HepG2 (cell line): ENCODE measurements at regions not wholly inside any gene's neighbourhood (a gene's known extent, or its start where the extent isn't known, plus 50 kb on each side); places are given as distances from the start of the nearest gene placed in this dataset.
A peak's percentile ranks its signal among the peaks of the same experiment; 100 is the strongest.

Experiments used
- ATAC-seq: fragments of 200-7000 bp; cut with Tn5 transposase; 3 replicates; pipeline ENCODE4 v1.9.1; 2020; ENCODE audit warnings: mild to moderate bottlenecking, moderate library complexity
- BruUV-seq: library from RNA; stranded (reverse); fragments of 400-500 nt; replicated peaks from 2 replicates; lab custom pipeline; 2021; lab: Mats Ljungman, UMichigan
- CTCF ChIA-PET: fragments of 300-600 bp; formaldehyde crosslinking; extraction: SDS; loops from one replicate; lab custom pipeline; 2021; ENCODE audit warnings: low total read pairs, inconsistent platforms, low intra/inter-chr PET ratio; lab: Yijun Ruan, JAX
- POLR2A ChIA-PET: fragments of 350-600 bp; sonication (Branson Sonifier 250); formaldehyde crosslinking; loops from one replicate; lab custom pipeline; 2020; ENCODE audit warnings: antibody characterized with exemption, inconsistent platforms; lab: Yijun Ruan, JAX
- DNase-seq: peaks from one replicate; pipeline ENCODE4 v3.0.0-alpha.2; 2015; ENCODE audit warnings: low spot score
- FAIRE-seq: peaks from 3 replicates; lab custom pipeline; 2011; peaks lifted over from hg19 to GRCh38; lab: Jason Lieb, UNC
- H2AFZ ChIP-seq: one replicate; pipeline ENCODE4 v1.6.1; 2011; ENCODE audit warnings: low read length, inconsistent platforms
- H3K27ac ChIP-seq: fragments of 300-600 bp; 3 replicates; pipeline ENCODE4 v1.8.0; 2011; ENCODE audit warnings: mixed run types, mild to moderate bottlenecking, mixed read lengths, low read length, inconsistent platforms; ENCODE audit not compliant: insufficient read depth; ENCODE audit errors: extremely low read length
- H3K27me3 ChIP-seq, 2 experiments: fragments of 200-600 bp in 1 of 2; 2 replicates in 1 of 2; 3 replicates in 1 of 2; pipeline versions ENCODE4 v1.6.0 to v1.8.0; 2011; ENCODE audit warnings: low read length in 2 of 2, mild to moderate bottlenecking in 2 of 2, moderate library complexity in 2 of 2, inconsistent platforms in 1 of 2; ENCODE audit not compliant: insufficient read depth in 2 of 2, control insufficient read depth in 1 of 2
- H3K36me3 ChIP-seq, 2 experiments: fragments of 200-600 bp in 1 of 2; replicated peaks in 1 of 2; 2 replicates in 1 of 2; 3 replicates in 1 of 2; pipeline versions ENCODE4 v1.5.1 to v1.8.0; 2011; ENCODE audit warnings: low read length in 2 of 2, inconsistent platforms in 1 of 2; ENCODE audit not compliant: insufficient read depth in 2 of 2, control insufficient read depth in 1 of 2
- H3K4me1 ChIP-seq: 2 replicates; pipeline ENCODE4 v1.5.1; 2012; ENCODE audit warnings: low read length, inconsistent platforms; ENCODE audit not compliant: insufficient read depth
- H3K4me2 ChIP-seq: 2 replicates; pipeline ENCODE4 v1.6.0; 2011; ENCODE audit warnings: low read depth, low read length, inconsistent platforms
- H3K4me3 ChIP-seq, 3 experiments: fragments of 200-600 bp in 1 of 3; sonication (generic), shearing (Covaris generic) in 1 of 3; replicated peaks in 1 of 3; 2 replicates each; pipeline ENCODE4 v1.5.1; 2011 to 2016; ENCODE audit warnings: low read length in 3 of 3, inconsistent platforms in 2 of 3, low read depth in 2 of 3, mild to moderate bottlenecking in 2 of 3, control low read depth in 1 of 3, mixed read lengths in 1 of 3; ENCODE audit not compliant: insufficient read depth in 1 of 3
- H3K79me2 ChIP-seq: one replicate; pipeline ENCODE4 v1.6.1; 2011; ENCODE audit warnings: low read length, inconsistent platforms; ENCODE audit not compliant: insufficient read depth
- H3K9ac ChIP-seq: 2 replicates; pipeline ENCODE4 v1.6.0; 2011; ENCODE audit warnings: mild to moderate bottlenecking, low read depth, low read length, inconsistent platforms; ENCODE audit not compliant: insufficient read depth
- H3K9me3 ChIP-seq: 2 replicates; pipeline ENCODE4 v1.5.1; 2012; ENCODE audit warnings: mild to moderate bottlenecking, low read length
- H4K20me1 ChIP-seq: 2 replicates; pipeline ENCODE4 v1.6.0; 2011; ENCODE audit warnings: inconsistent platforms, mild to moderate bottlenecking, low read length, moderate library complexity; ENCODE audit not compliant: insufficient read depth
- CEBPB ChIP-seq: IDR thresholded peaks from 2 replicates; pipeline ENCODE4 v1.6.1; 2011; ENCODE audit warnings: low read depth, low read length, improper control_type of control experiment, borderline replicate concordance
- NPAS2 ChIP-seq: sonication (generic); formaldehyde crosslinking; IDR thresholded peaks from 2 replicates; pipeline ENCODE4 v1.8.0; 2022; ENCODE audit warnings: mild to moderate bottlenecking, missing genetic modification reagents, borderline replicate concordance
- ZNF234 ChIP-seq: sonication (generic); formaldehyde crosslinking; conservative IDR thresholded peaks from 2 replicates; pipeline ENCODE4 v1.5.1; 2020; ENCODE audit warnings: mild to moderate bottlenecking, missing genetic modification reagents
- WGBS: methylation state at CpG from one replicate; pipeline ENCODE4 v1.1.6; 2017; ENCODE audit warnings: low lambda C conversion rate; 5-methylcytosine and 5-hydroxymethylcytosine counted together
- in situ Hi-C: cut with HindIII; loops from 2 replicates; pipeline ENCODE4 v1.10.0; 2017; ENCODE audit warnings: low pct_unique_long_range_greater_than_20kb; ENCODE audit not compliant: extremely low pct_ligation_motif_present
- intact Hi-C: fragments of 100-400 bp; cut with micrococcal nuclease; formaldehyde crosslinking; loops from one replicate; pipeline ENCODE4 v1.10.0; 2022; ENCODE audit not compliant: unreplicated experiment
- TF ChIP-seq, protein P1 (sequence below): sonication (generic); formaldehyde crosslinking; IDR thresholded peaks from 2 replicates; pipeline ENCODE4 v1.4.0; 2020; ENCODE audit warnings: missing genetic modification reagents
- TF ChIP-seq, protein P2 (sequence below): sonication (generic); formaldehyde crosslinking; IDR thresholded peaks from 2 replicates; pipeline ENCODE4 v1.4.0; 2020; ENCODE audit warnings: mild to moderate bottlenecking, low read depth, missing genetic modification reagents

DNA sequence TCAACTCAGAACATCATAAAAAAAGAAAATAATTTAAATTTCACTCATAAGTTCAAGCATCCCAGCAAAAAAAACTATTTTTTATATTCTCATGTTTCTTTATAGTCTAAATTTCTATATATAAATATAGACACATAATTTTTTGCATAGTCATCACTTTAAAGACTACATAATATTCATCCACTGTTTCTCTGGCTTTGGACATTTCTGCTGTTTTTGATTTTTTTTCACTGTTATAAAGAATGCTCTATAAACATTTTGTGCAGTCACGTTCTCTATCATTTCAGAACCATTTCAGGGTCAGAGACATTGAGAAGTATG lies 59.7 kb upstream of the CLPB start (continued):
- no peak for TF ChIP-seq NPAS2 (CRISPR knock-in tag)
- TF ChIP-seq ZNF234, result no peak
- TF ChIP-seq, protein P1, sequence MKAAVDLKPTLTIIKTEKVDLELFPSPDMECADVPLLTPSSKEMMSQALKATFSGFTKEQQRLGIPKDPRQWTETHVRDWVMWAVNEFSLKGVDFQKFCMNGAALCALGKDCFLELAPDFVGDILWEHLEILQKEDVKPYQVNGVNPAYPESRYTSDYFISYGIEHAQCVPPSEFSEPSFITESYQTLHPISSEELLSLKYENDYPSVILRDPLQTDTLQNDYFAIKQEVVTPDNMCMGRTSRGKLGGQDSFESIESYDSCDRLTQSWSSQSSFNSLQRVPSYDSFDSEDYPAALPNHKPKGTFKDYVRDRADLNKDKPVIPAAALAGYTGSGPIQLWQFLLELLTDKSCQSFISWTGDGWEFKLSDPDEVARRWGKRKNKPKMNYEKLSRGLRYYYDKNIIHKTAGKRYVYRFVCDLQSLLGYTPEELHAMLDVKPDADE, result no peak
- TF ChIP-seq, all 625 proteins: peak for 2

DNA sequence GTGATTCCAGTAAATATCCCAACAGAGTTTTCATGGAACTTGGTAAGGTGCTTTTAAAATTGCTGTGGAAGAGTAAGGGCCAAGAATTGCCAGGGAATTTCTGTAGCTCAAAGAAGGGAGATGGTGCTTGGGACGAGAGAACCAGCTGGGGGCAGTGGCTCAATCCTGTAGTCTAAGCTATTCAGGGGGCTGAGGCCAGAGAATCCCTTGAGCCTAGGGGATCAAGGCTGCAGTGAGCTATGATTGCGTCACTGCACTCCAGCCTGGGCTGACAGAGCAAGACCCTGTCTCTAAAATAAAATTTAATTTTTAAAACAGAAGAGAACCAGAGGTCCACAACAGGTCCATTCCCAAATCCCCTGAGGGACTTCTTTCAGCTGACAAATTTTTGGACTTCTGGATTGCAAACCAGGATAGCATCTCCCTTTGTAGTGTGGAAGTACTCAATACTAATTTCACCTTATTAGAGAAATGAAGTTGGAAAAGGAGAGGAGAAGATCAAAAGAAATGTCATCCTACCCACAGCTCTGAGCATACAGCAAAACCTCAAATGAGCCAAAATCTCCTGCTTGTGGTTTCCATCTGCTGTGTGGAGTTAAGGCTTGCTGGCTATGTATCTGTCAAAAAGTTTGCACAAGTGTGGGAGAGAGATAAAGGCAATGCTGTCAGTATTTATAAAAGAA lies 59.2 kb upstream of the CLPB start:
- ChIA-PET CTCF (no interaction called here), POLR2A (no interaction called here)
- no peaks in the 10 kb centered on the region for H3K9me3 ChIP-seq
- no peaks in the 10 kb centered on the region for H3K4me1 ChIP-seq
- intact Hi-C loops (no loop called here), in situ Hi-C loops (no loop called here)
- no peak for DNase-seq
- H3K27me3 ChIP-seq, result peaks cover 0 to 5% of the 10 kb centered on the region in 2 experiments; a peak in 1 of 5 replicates
- 0% methylated on average over 2 of the region's 2 CpGs for WGBS
- no peak for FAIRE-seq
- TF ChIP-seq CEBPB, result peak; percentile 43; the same call in 1 of the 2 replicates
- TF ChIP-seq, protein P2, sequence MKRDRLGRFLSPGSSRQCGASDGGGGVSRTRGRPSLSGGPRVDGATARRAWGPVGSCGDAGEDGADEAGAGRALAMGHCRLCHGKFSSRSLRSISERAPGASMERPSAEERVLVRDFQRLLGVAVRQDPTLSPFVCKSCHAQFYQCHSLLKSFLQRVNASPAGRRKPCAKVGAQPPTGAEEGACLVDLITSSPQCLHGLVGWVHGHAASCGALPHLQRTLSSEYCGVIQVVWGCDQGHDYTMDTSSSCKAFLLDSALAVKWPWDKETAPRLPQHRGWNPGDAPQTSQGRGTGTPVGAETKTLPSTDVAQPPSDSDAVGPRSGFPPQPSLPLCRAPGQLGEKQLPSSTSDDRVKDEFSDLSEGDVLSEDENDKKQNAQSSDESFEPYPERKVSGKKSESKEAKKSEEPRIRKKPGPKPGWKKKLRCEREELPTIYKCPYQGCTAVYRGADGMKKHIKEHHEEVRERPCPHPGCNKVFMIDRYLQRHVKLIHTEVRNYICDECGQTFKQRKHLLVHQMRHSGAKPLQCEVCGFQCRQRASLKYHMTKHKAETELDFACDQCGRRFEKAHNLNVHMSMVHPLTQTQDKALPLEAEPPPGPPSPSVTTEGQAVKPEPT (CRISPR knock-in tag), result no peak
- H3K27ac ChIP-seq, result no peak overlapping the region
- H3K79me2 ChIP-seq, result no peaks in the 10 kb centered on the region
- H3K4me2 ChIP-seq, result no peak overlapping the region
- H3K9ac ChIP-seq, result no peak overlapping the region
- no TSS peak for BruUV-seq
- no peak for ATAC-seq
- H4K20me1 ChIP-seq, result no peaks in the 10 kb centered on the region
- no peak overlapping the region for H3K4me3 ChIP-seq
- no peaks in the 10 kb centered on the region for H3K36me3 ChIP-seq
- no peak overlapping the region for H2AFZ ChIP-seq
